ENCODE measurements at regions not wholly inside any gene's neighbourhood (a gene's known extent, or its start where the extent isn't known, plus 50 kb on each side); places are given as distances from the start of the nearest gene placed in this dataset.
"Not testable (repeated sequence)": the region's sequence is repeated elsewhere in the genome, so short reads cannot be mapped to it uniquely, and the experiment has no call there.

GRCh38 chr16:86948046-86948445, 369.1 kb downstream of the C16orf95 start:
- DNase-seq (ENCODE audit: extremely low read depth in 1 of 2, low read depth in 1 of 2) = no peak

DNA sequence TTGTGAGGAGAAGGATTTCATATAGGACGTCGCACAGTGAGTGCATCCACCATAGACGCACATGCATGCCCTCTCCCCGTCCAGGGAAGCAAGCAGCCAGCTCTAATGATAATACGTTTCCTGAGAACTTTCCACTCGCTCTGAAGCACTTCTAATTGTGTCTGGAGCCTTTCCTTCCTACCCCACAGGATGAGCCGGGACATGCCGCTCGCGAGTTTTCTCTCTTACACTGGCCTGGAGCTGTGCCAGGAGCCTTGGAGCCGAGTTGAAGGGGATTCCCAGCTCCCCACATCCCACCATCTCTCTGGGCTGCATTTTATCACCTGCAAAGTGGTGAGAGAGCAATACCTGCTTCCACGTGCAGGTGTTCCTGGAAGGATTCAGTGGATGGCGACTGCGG, 368.1 kb downstream of the C16orf95 start:
- DNase-seq (ENCODE audit: extremely low read depth in 1 of 2, low read depth in 1 of 2) = no peak

DNA sequence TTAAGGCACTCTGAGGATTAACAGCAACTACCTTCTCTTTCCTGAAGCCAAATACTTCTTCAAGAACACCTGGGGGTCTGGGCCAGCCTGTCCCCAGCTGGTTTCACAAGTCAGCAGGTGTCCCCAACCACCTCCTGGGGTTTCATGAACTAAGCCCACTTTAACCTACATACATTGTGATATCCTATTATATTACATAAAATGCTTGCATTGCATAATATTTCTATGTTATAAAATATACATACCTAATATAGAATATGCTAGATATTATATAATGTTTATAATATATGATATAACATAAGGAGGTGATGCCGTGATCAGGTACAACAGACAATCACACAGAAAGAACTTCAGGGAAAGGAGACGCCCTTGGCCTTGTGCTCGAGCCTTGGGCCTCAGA, 367.6 kb downstream of the C16orf95 start:
- no peak for DNase-seq (ENCODE audit: extremely low read depth in 1 of 2, low read depth in 1 of 2)

DNA sequence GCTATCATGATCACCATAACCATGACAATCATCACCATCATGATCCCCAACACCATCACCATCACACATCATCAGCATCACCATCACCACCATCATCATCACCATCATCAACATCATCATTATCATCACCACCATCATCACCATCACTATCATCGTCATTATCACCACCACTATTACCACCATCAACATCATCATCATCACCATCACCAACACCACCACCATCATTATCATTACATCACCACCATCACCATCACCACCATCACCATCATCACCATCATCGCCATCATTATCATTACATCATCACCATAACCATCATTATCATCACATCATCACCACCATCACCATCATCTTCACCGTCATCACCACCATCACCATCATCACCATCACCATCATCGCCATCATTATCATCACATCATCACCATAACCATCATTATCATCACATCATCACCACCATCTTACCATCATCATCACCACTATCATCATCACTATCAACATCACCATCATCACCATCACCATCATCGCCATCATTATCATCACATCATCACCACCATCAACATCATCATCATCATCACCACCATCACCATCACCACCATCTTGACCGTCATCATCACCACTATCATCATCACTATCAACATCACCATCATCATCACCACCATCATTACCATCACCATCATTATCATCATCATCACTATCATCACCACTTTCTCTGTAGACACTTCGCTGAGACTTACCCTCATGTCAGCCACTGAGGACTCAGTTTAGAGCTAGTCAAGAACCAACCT, 366.0 kb downstream of the C16orf95 start:
- no peak for DNase-seq (ENCODE audit: extremely low read depth in 1 of 2, low read depth in 1 of 2)

DNA sequence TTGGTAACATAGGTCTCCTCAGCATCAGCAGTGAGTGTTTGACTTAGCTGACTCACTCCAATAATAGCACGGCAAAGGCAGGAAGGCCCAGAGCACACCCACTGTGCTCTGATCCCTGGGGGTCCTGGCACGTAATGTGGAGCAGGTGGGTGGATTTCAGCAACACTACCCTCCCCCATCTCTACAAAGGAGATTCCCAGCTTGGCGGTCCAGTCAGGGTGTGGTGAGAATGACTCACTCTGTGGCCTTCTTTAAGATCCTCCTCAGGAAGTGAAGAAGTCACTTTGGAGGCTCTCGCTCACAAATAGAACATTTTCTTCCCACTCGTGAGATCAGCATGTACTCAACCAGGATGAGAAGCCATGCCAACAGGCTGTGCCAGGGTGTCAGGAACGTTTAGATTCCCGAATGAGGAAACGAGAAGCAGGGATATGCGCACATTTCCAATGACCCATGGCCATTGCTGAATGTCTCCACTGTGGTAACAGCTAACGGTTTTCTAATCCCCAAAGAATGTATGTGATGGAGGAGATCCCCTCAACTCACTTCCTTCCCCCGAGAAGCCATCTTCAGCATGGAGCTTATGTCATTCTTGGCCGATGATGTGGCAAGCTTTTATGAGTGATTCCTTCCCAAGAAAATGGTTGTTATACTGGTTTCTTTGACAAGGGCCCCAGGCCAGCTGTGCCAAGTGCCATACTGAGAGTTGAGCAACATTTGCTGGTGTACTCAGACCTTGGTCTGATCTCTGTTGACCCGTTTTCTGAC, 365.2 kb downstream of the C16orf95 start:
- no peak for DNase-seq (ENCODE audit: extremely low read depth in 1 of 2, low read depth in 1 of 2)

DNA sequence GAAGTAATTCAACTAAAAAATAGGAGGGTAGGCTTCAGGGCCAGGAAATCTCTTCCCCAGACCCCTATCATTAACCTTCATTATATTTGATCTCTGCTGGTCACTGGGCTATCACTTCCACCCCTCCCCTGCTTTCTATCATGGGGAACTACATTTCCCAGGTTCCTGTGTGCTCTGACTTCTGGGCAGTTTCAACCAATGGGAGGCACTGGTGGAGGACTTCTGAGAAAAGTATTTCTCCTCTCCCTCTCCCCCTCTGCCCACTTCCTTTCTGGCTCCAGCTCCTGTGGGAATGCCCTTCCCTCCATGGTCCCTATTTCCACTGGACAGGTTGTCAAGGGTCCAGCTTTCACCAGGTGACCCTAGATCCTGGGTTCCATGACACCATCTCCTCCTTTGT, 364.4 kb downstream of the C16orf95 start:
- DNase-seq (ENCODE audit: extremely low read depth in 1 of 2, low read depth in 1 of 2) = no peak

- no peak for DNase-seq (ENCODE audit: extremely low read depth in 1 of 2, low read depth in 1 of 2)
These were observed 363.4 kb downstream of the C16orf95 start for GRCh38 chr16:86953631-86954391.

DNA sequence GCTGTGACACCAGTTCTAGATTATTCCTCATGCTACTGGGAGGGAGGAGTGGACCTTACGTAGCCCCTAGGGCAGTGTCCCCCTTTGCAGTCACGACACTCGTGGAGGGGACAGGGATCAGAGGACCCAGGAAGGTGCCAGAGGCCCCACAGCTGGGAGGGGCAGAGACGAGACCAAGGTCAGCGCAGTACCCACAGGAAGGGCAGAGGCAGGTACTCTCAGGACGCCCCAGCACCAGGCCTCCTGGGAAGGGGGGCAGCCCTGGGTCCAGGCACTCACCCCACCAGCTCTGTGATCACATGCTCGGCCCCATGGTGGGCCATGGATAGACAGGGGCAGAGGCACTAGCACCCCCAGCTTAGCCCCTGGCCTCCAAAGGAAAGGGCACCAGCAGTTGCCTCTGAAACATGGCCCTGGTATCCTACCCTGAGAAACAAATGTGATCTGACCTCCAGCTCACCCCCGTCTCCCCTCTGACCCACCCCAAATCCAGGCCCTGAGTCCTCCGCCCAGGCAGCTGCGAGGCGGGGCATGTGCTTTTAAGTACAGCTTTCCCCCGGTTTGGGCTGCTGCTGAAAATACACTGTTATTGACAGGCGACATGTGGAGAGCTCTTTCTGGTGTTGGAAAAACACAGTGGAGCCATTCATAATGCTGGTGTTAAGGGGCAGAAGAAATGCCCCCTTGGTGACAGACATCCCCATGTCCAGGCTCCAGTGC, 361.9 kb downstream of the C16orf95 start:
- no peak for DNase-seq (ENCODE audit: extremely low read depth in 1 of 2, low read depth in 1 of 2)

GRCh38 chr16:86956437-86956836, 360.8 kb downstream of the C16orf95 start:
- no peak for DNase-seq (ENCODE audit: extremely low read depth in 1 of 2, low read depth in 1 of 2)

GRCh38 chr16:86957662-86958198, 359.5 kb downstream of the C16orf95 start:
- not testable (repeated sequence) for DNase-seq (ENCODE audit: extremely low read depth in 1 of 2, low read depth in 1 of 2)

GRCh38 chr16:86958423-86958822, 358.8 kb downstream of the C16orf95 start:
- no peak for DNase-seq (ENCODE audit: extremely low read depth in 1 of 2, low read depth in 1 of 2)

GRCh38 chr16:86959091-86959651, 358.0 kb downstream of the C16orf95 start:
- no peak for DNase-seq (ENCODE audit: extremely low read depth in 1 of 2, low read depth in 1 of 2)

DNA sequence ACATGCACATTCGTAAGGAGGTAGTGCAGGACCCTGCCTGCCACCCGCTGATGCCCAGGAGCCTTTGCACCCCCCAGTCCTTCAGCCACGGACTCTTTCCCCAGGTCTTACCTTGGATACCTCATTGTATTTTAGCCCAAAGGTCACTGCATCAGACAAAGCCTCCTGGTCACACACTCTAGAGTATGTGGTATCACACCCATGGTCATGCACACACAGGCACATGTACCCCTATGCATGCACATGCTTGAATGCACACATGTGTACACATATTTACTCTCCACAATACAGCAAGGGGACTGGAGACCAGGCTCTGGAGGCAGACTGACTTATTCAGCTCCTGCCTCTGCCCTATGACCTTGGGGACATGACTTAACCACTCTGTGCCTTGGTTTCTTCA, 357.5 kb downstream of the C16orf95 start:
- DNase-seq (ENCODE audit: extremely low read depth in 1 of 2, low read depth in 1 of 2) = no peak

DNA sequence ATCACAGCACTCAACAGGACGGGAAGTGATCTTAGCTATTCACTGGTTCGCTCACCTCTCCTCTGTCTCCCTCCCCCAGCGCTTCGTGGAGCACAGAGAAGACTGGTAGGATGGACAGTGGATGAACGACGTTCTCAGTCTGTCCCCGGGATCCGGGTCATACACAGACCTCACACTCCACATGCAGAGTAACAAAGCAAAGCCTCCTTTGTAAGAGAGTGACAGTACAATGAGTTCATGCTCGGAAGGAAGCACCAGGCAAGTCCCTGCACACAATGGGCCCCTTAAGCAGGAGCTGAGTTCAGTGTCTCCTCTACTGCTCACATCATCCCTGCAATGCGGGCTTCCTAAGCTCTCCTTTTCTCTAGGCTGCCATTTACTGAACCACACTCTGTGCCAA, 356.9 kb downstream of the C16orf95 start:
- DNase-seq (ENCODE audit: extremely low read depth in 1 of 2, low read depth in 1 of 2) = no peak

DNA sequence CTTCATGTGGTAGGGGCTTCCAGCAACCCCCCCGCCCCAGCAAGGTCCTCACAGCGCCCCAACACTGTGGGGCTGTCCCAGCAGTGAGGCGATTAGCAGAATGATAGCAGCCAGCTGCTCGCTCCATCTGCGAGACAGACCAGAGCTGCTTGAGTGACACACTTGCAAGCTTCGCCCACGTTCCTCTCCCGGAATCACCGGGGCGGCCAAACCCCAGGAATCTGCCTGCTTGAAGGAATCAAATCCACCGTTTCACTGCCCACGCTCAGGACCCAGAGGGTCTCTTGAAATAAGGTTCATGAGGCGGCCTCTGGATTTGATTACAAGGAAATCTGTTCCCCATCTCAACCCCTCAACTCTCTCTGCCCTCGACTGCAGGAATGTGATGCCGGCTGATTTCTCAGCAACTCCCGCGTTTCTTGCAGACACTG, 356.0 kb downstream of the C16orf95 start:
- no peak for DNase-seq (ENCODE audit: extremely low read depth in 1 of 2, low read depth in 1 of 2)

- DNase-seq (ENCODE audit: extremely low read depth in 1 of 2, low read depth in 1 of 2) = no peak
These were observed 354.9 kb downstream of the C16orf95 start for GRCh38 chr16:86962259-86962658.

GRCh38 chr16:86962913-86963312, 354.3 kb downstream of the C16orf95 start:
- no peak for DNase-seq (ENCODE audit: extremely low read depth in 1 of 2, low read depth in 1 of 2)

DNA sequence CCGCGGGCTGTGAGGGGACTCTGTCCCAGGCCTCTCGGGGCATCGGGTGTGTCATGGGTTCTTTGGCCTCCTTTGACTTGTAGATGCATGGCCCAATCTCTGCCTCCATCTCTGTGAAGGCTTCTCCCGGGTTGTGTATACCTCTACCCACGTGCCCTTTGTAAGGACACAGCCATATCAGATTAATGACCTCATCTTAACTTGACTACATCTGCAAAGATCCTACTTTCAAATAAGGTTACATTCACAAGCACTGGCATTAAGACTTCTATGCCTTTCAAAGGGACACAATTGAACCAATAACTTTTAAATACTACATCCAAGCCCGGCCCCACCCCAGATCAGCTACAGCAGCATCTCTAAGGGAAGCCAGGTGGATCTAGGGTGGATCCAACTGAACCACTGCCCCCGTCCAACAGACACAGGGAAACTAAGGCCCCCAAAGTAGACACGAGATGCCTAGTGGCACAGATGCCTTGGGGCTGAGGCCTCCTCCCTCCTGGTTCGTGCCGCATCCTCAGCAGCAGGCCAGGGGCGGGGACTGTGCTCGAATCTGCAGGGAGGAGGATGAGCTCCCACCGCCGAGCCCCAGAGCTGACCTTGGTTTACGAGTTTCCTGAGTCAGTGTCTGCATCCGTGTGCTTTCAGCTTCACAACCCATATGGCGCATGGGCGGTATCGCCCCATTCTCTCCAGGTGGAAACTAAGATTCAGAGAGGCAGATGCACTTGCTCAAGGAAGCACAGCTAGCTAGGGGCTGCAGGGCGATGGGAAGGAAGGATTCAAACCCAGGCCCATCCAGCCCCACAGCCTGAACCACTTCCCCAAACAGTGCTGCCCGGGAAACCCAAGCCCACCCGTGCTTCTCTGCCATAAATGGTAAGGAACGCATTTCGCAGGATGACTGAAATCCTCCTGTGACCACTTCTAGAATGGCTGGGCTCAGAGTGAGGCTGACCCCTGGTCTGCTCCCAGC, 353.3 kb downstream of the C16orf95 start:
- no peak for DNase-seq (ENCODE audit: extremely low read depth in 1 of 2, low read depth in 1 of 2)

DNA sequence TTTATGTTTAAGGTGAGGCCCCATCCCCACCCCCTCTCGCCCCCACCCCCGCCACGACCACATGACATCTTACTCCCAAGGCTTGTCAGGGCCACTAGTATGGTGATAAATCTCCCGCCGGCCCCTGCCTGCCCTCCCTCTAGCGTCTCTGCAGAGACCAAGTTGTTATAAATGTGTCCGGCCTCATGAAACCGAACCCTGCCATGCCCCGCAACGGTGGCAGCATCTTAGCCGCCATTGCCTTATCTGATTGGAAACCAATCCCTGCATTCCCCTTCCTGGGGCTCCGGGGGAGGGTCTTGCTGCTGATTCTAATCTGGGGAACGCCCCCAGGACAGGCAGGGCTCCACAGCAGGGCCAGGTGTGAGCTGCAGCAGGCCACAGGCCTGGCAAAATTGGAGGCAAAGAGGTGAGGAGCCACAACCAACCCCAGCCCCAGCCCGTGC, 352.4 kb downstream of the C16orf95 start:
- no peak for DNase-seq (ENCODE audit: extremely low read depth in 1 of 2, low read depth in 1 of 2)

Measured in activated CD8-positive, alpha-beta memory T cell treated with anti-CD3 and anti-CD28 coated beads for 1 hour (primary cell).